H9 (cell line): ENCODE measurements at regions not wholly inside any gene's neighbourhood (a gene's known extent, or its start where the extent isn't known, plus 50 kb on each side); places are given as distances from the start of the nearest gene placed in this dataset.

Experiments used
- DNase-seq: peaks from one replicate; pipeline ENCODE4 v3.0.0-alpha.2; 2017
- H2AFZ ChIP-seq: one replicate; pipeline ENCODE4 v1.6.1; 2013; ENCODE audit warnings: mild to moderate bottlenecking, low read length, control low read depth, moderate library complexity
- H2AK5ac ChIP-seq: 2 replicates; pipeline ENCODE4 v1.6.1; 2013; ENCODE audit warnings: low read length, control low read depth, mixed read lengths; ENCODE audit not compliant: insufficient read length
- H2BK120ac ChIP-seq: one replicate; pipeline ENCODE4 v1.6.1; 2013; ENCODE audit warnings: low read depth, mild to moderate bottlenecking, low read length, control low read depth, inconsistent platforms; ENCODE audit not compliant: poor library complexity, severe bottlenecking
- H2BK12ac ChIP-seq: 2 replicates; pipeline ENCODE4 v1.6.1; 2013; ENCODE audit warnings: low read length, control low read depth, mixed read lengths, low read depth; ENCODE audit not compliant: insufficient read length
- H2BK15ac ChIP-seq: 2 replicates; pipeline ENCODE4 v1.6.1; 2013; ENCODE audit warnings: low read depth, low read length, control low read depth
- H2BK20ac ChIP-seq: one replicate; pipeline ENCODE4 v1.6.1; 2013; ENCODE audit warnings: low read depth, mild to moderate bottlenecking, low read length, control low read depth, inconsistent platforms; ENCODE audit not compliant: poor library complexity, severe bottlenecking
- H2BK5ac ChIP-seq: 2 replicates; pipeline ENCODE4 v1.6.1; 2013; ENCODE audit warnings: low read length, control low read depth, mixed read lengths; ENCODE audit not compliant: insufficient read length
- H3K14ac ChIP-seq: 2 replicates; pipeline ENCODE4 v1.6.1; 2013; ENCODE audit warnings: low read length, control low read depth; ENCODE audit not compliant: insufficient read depth
- H3K18ac ChIP-seq: 2 replicates; pipeline ENCODE4 v1.6.1; 2013; ENCODE audit warnings: low read depth, mild to moderate bottlenecking, mixed read lengths, low read length, control low read depth; ENCODE audit not compliant: insufficient read length
- H3K23ac ChIP-seq: 2 replicates; pipeline ENCODE4 v1.6.1; 2013; ENCODE audit warnings: low read length, control low read depth, mixed read lengths, low read depth; ENCODE audit not compliant: insufficient read length
- H3K23me2 ChIP-seq: 2 replicates; pipeline ENCODE4 v1.6.1; 2013; ENCODE audit warnings: low read depth, mild to moderate bottlenecking, mixed read lengths, low read length, control low read depth; ENCODE audit not compliant: insufficient read length, poor library complexity, severe bottlenecking
- H3K27ac ChIP-seq: 2 replicates; pipeline ENCODE4 v1.5.1; 2013; ENCODE audit warnings: low read length, control low read depth, mixed read lengths, low read depth; ENCODE audit not compliant: insufficient read length
- H3K27me3 ChIP-seq: 2 replicates; pipeline ENCODE4 v1.6.1; 2013; ENCODE audit warnings: low read length, control low read depth, inconsistent platforms; ENCODE audit not compliant: insufficient read depth
- H3K4ac ChIP-seq: 2 replicates; pipeline ENCODE4 v1.6.1; 2013; ENCODE audit warnings: low read depth, mild to moderate bottlenecking, control low read depth, inconsistent platforms, low read length, moderate library complexity
- H3K4me1 ChIP-seq: 2 replicates; pipeline ENCODE4 v1.6.1; 2013; ENCODE audit warnings: low read length, control low read depth, inconsistent platforms; ENCODE audit not compliant: insufficient read depth
- H3K4me2 ChIP-seq: 2 replicates; pipeline ENCODE4 v1.6.1; 2013; ENCODE audit warnings: low read length, control low read depth, mixed read lengths; ENCODE audit not compliant: insufficient read length, insufficient read depth
- H3K56ac ChIP-seq: 2 replicates; pipeline ENCODE4 v1.6.1; 2013; ENCODE audit warnings: low read depth, mild to moderate bottlenecking, mixed read lengths, low read length, control low read depth; ENCODE audit not compliant: insufficient read length
- H3K79me1 ChIP-seq: 2 replicates; pipeline ENCODE4 v1.6.1; 2013; ENCODE audit warnings: low read depth, mild to moderate bottlenecking, moderate library complexity, low read length, control low read depth, inconsistent platforms; ENCODE audit not compliant: insufficient read depth, poor library complexity, severe bottlenecking
- H3K79me2 ChIP-seq: 2 replicates; pipeline ENCODE4 v1.6.1; 2013; ENCODE audit warnings: low read length, control low read depth, inconsistent platforms; ENCODE audit not compliant: insufficient read depth
- H3K9ac ChIP-seq: 2 replicates; pipeline ENCODE4 v1.6.1; 2013; ENCODE audit warnings: low read length, control low read depth, mixed read lengths; ENCODE audit not compliant: insufficient read length; ENCODE audit errors: extremely low read depth
- H3K9me3 ChIP-seq: one replicate; pipeline ENCODE4 v1.6.1; 2013; ENCODE audit warnings: low read depth, low read length, inconsistent platforms; ENCODE audit not compliant: control insufficient read depth
- H3T11ph ChIP-seq: one replicate; pipeline ENCODE4 v1.6.1; 2013; ENCODE audit warnings: mild to moderate bottlenecking, low read length, control low read depth, inconsistent platforms
- H4K20me1 ChIP-seq: one replicate; pipeline ENCODE4 v1.6.1; 2013; ENCODE audit not compliant: control insufficient read depth, insufficient read length, insufficient read depth
- H4K5ac ChIP-seq: 2 replicates; pipeline ENCODE4 v1.6.1; 2013; ENCODE audit warnings: low read depth, mild to moderate bottlenecking, mixed read lengths, low read length, control low read depth; ENCODE audit not compliant: insufficient read length
- H4K8ac ChIP-seq: replicated peaks from 2 replicates; pipeline ENCODE4 v1.6.1; 2013; ENCODE audit warnings: low read length, control low read depth, mixed read lengths, low read depth; ENCODE audit not compliant: insufficient read length
- H4K91ac ChIP-seq: 2 replicates; pipeline ENCODE4 v1.6.1; 2013; ENCODE audit warnings: low read depth, mild to moderate bottlenecking, moderate library complexity, mixed read lengths, low read length, control low read depth; ENCODE audit not compliant: insufficient read length
- H3K27ac Mint-ChIP-seq, 3 experiments: 2 replicates in 2 of 3; 3 replicates in 1 of 3; pipeline ENCODE4 v1.8.0; 2020 to 2021; ENCODE audit warnings: mixed read lengths in 3 of 3, mild to moderate bottlenecking in 1 of 3, moderate library complexity in 1 of 3
- H3K27me3 Mint-ChIP-seq: 2 replicates; pipeline ENCODE4 v1.8.0; 2021; ENCODE audit warnings: low read depth, mild to moderate bottlenecking, moderate library complexity, mixed read lengths
- H3K36me3 Mint-ChIP-seq, 3 experiments: 2 replicates in 2 of 3; 3 replicates in 1 of 3; pipeline ENCODE4 v1.8.0; 2020 to 2021; ENCODE audit warnings: low read depth in 3 of 3, mixed read lengths in 3 of 3; ENCODE audit not compliant: insufficient read depth in 1 of 3
- H3K4me1 Mint-ChIP-seq, 2 experiments: 2 replicates each; pipeline ENCODE4 v1.8.0; 2020; ENCODE audit warnings: mixed read lengths in 2 of 2
- H3K4me3 Mint-ChIP-seq, 2 experiments: 2 replicates in 1 of 2; 3 replicates in 1 of 2; pipeline ENCODE4 v1.8.0; 2020 to 2021; ENCODE audit warnings: mild to moderate bottlenecking in 2 of 2, mixed read lengths in 2 of 2, moderate library complexity in 1 of 2
- H3K9me3 Mint-ChIP-seq, 2 experiments: 2 replicates in 1 of 2; 3 replicates in 1 of 2; pipeline ENCODE4 v1.8.0; 2020; ENCODE audit warnings: mild to moderate bottlenecking in 2 of 2, mixed read lengths in 2 of 2, moderate library complexity in 1 of 2
- WGBS: extraction: QIAGEN DNeasy Blood & Tissue Kit; methylation state at CpG from one replicate; pipeline ENCODE4 v1.1.7; 2013; ENCODE audit warnings: missing lambda C conversion rate, low lambda C conversion rate, mixed read lengths; ENCODE audit not compliant: insufficient read length; ENCODE audit errors: extremely low coverage; 5-methylcytosine and 5-hydroxymethylcytosine counted together
- TF ChIP-seq, protein P1 (sequence below): fragments of 200-600 bp; sonication (generic); conservative IDR thresholded peaks from 3 replicates; pipeline ENCODE4 v1.8.0; 2021; ENCODE audit warnings: antibody characterized with exemption, mild to moderate bottlenecking

GRCh38 chr7:156088115-156088514, 275.9 kb upstream of the SHH start:
- H3K4ac ChIP-seq: no peak overlapping the region
- Mint-ChIP-seq H3K27ac (no peak overlapping the region), H3K36me3 (no peaks in the 10 kb centered on the region), H3K4me1 (peaks cover 11 to 13% of the 10 kb centered on the region in 2 experiments), H3K27me3 (no peaks in the 10 kb centered on the region; the same call in 1 of the 2 replicates), H3K4me3 (no peak overlapping the region), H3K9me3 (no peaks in the 10 kb centered on the region)
- H3K4me2 ChIP-seq: no peak overlapping the region
- no peak overlapping the region for H3K9ac ChIP-seq
- no peaks in the 10 kb centered on the region for H4K20me1 ChIP-seq
- no peak overlapping the region for H3K56ac ChIP-seq
- H2AFZ ChIP-seq: no peak overlapping the region
- H2BK120ac ChIP-seq: no peak overlapping the region
- H2BK15ac ChIP-seq: no peak overlapping the region
- TF ChIP-seq, protein P1, sequence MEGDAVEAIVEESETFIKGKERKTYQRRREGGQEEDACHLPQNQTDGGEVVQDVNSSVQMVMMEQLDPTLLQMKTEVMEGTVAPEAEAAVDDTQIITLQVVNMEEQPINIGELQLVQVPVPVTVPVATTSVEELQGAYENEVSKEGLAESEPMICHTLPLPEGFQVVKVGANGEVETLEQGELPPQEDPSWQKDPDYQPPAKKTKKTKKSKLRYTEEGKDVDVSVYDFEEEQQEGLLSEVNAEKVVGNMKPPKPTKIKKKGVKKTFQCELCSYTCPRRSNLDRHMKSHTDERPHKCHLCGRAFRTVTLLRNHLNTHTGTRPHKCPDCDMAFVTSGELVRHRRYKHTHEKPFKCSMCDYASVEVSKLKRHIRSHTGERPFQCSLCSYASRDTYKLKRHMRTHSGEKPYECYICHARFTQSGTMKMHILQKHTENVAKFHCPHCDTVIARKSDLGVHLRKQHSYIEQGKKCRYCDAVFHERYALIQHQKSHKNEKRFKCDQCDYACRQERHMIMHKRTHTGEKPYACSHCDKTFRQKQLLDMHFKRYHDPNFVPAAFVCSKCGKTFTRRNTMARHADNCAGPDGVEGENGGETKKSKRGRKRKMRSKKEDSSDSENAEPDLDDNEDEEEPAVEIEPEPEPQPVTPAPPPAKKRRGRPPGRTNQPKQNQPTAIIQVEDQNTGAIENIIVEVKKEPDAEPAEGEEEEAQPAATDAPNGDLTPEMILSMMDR: no peak
- H3K79me1 ChIP-seq: no peaks in the 10 kb centered on the region
- DNase-seq: no peak
- no peak overlapping the region for H3T11ph ChIP-seq
- H3K14ac ChIP-seq: no peak overlapping the region
- H2BK12ac ChIP-seq: no peak overlapping the region
- no peak overlapping the region for H2AK5ac ChIP-seq
- no peaks in the 10 kb centered on the region; the same call in 1 of the 2 replicates for H3K4me1 ChIP-seq
- H3K23ac ChIP-seq: no peak overlapping the region
- H4K91ac ChIP-seq: no peak overlapping the region
- no peaks in the 10 kb centered on the region for H3K79me2 ChIP-seq
- H3K9me3 ChIP-seq: no peaks in the 10 kb centered on the region
- H4K8ac ChIP-seq: no peak overlapping the region
- no peak overlapping the region for H2BK5ac ChIP-seq
- no peak overlapping the region for H3K18ac ChIP-seq
- no peak overlapping the region for H2BK20ac ChIP-seq
- H3K27ac ChIP-seq: no peak overlapping the region
- no CpG with 5 or more reads among the region's 1 CpG for WGBS
- H3K23me2 ChIP-seq: no peaks in the 10 kb centered on the region
- H4K5ac ChIP-seq: no peak overlapping the region
- H3K27me3 ChIP-seq: no peaks in the 10 kb centered on the region
